Mucosa of rectum (tissue), 2 donors: ENCODE measurements at regions not wholly inside any gene's neighbourhood (a gene's known extent, or its start where the extent isn't known, plus 50 kb on each side); places are given as distances from the start of the nearest gene placed in this dataset.

Source experiments
- H3K27ac ChIP-seq, 2 donors: one replicate each; pipeline ENCODE4 v1.7.0; 2013; ENCODE audit warnings: inconsistent platforms in 2 of 2, low read depth in 2 of 2, low read length in 2 of 2
- H3K27me3 ChIP-seq, 2 donors: one replicate each; pipeline ENCODE4 v1.7.0; 2013; ENCODE audit warnings: low read length in 2 of 2; ENCODE audit not compliant: control insufficient read depth in 2 of 2, insufficient read depth in 2 of 2
- H3K36me3 ChIP-seq, 2 donors: one replicate each; pipeline ENCODE4 v1.7.0; 2013; ENCODE audit warnings: low read length in 2 of 2; ENCODE audit not compliant: control insufficient read depth in 2 of 2, insufficient read depth in 2 of 2
- H3K4me1 ChIP-seq, 2 donors: one replicate each; pipeline ENCODE4 v1.7.0; 2013; ENCODE audit warnings: low read length in 2 of 2, mild to moderate bottlenecking in 1 of 2; ENCODE audit not compliant: control insufficient read depth in 2 of 2, insufficient read depth in 2 of 2
- H3K4me3 ChIP-seq, 2 donors: one replicate each; pipeline ENCODE4 v1.7.0; 2013; ENCODE audit warnings: low read length in 2 of 2
- H3K9ac ChIP-seq, 2 donors: one replicate each; pipeline ENCODE4 v1.7.0; 2013; ENCODE audit warnings: low read length in 2 of 2, low read depth in 1 of 2, mild to moderate bottlenecking in 1 of 2
- H3K9me3 ChIP-seq, 2 donors: one replicate each; pipeline ENCODE4 v1.7.0; 2013; ENCODE audit warnings: low read length in 2 of 2; ENCODE audit not compliant: control insufficient read depth in 2 of 2
- donor health status: healthy.
- donor health status: Normal muscosa, but diverticular disease.

DNA sequence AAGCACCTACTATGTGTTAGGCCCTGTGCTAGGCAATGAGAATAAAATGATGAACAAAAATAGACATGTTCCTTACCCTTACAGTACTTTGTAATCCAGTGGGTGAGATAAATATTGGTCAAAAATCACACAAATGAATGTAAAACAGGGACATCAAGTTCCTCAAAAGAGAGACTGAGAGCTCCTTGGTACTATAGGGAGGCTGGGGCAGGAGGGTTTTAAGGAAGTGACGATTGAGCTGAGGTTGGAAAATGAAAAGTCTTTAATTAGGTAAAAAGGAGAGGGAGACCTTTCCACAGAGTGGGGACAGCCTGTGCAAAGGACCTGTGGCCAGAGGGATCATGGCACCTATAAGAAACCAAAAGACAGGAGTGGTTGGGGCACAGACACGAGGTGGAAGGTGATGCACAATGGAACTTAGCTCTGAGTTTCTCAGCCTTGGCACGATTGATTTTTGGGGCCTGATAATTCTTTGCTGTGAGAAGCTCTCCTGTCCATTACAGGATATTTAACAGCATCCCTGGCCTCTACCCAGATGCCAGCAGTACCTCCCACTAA lies 140.3 kb downstream of the CEP57L1 start:
- no peaks in the 10 kb centered on the region for H3K27me3 ChIP-seq
- H3K4me3 ChIP-seq = no peak overlapping the region
- no peak overlapping the region for H3K9ac ChIP-seq
- H3K36me3 ChIP-seq = no peaks in the 10 kb centered on the region
- H3K4me1 ChIP-seq = peaks cover 24 to 57% of the 10 kb centered on the region in 2 donors
- H3K27ac ChIP-seq = peak overlapping the region in 1 of 2 donors; percentile 83
- no peaks in the 10 kb centered on the region for H3K9me3 ChIP-seq

DNA sequence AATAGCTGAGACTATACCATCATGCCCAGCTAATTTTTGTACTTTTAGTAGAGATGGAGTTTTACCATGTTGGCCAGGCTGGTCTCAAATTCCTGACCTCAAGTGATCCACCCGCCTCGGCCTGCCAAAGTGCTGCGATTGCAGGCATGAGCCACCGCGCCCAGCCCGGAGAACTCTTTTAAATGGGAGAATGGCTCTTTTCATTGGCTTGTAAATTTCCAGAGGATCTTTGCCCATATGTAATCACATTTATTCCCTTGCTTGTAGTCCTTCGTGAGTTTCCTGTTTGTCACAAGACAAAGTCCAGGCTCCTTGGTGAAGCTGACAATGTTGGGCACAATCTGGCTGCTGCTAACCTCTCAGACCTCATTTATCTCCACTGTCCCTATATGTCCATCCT lies 135.1 kb downstream of the CEP57L1 start:
- Histone ChIP-seq H3K9ac (peak overlapping the region; percentile 5 to 66), H3K36me3 (no peaks in the 10 kb centered on the region), H3K9me3 (no peaks in the 10 kb centered on the region), H3K4me3 (peak overlapping the region in 1 of 2 donors; percentile 38), H3K27me3 (no peaks in the 10 kb centered on the region), H3K4me1 (peaks cover 18 to 33% of the 10 kb centered on the region in 2 donors), H3K27ac (peak overlapping the region; percentile 92 to 96)

DNA sequence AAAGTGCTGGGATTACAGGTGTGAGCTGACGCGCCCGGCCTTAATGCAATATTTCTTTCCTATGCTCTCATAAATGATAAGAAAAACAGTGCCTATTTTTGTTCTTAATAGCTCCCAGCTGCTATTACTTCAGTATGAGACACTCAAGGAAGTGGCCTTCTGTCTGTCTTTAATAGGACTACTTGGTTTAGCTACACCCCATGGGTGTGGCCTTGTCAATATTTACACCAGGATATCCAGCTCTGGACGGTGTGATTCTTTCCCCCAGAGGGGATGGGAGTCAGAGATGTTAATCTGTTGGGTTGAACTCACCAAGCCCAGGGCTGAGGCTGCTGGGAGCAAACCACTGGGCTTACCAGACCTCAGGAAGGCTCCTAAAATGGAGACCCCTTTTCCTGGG lies 134.2 kb downstream of the CEP57L1 start:
- H3K9ac ChIP-seq = peak overlapping the region in 1 of 2 donors; percentile 66
- H3K27me3 ChIP-seq = no peaks in the 10 kb centered on the region
- H3K36me3 ChIP-seq = no peaks in the 10 kb centered on the region
- peaks cover 18 to 33% of the 10 kb centered on the region in 2 donors for H3K4me1 ChIP-seq
- no peaks in the 10 kb centered on the region for H3K9me3 ChIP-seq
- H3K27ac ChIP-seq = peak overlapping the region; percentile 92 to 96
- peak overlapping the region in 1 of 2 donors; percentile 19 for H3K4me3 ChIP-seq

DNA sequence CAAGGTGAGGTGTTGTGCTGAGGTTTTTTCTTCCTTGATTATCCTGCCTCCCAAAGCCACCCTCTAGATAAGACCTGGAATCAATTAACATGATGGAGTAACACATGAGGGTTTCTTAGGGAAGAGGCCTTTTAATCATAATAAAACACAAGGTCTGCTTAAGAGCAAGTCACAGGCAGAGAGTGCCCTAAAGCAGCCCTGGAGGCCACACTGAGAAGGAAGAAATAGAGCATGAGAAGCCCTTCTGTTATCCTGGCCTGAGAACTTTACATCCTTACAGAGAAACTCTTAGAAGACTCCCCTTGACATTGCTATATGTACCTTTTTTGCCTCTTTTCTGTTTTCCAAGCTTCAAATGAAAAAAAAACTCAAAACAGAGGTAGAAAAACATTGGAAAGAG lies 132.3 kb downstream of the CEP57L1 start:
- Histone ChIP-seq H3K9me3 (no peaks in the 10 kb centered on the region), H3K4me3 (no peak overlapping the region), H3K36me3 (no peaks in the 10 kb centered on the region), H3K9ac (peak overlapping the region in 1 of 2 donors; percentile 8), H3K27me3 (no peaks in the 10 kb centered on the region), H3K27ac (no peak overlapping the region), H3K4me1 (peaks cover 18 to 33% of the 10 kb centered on the region in 2 donors)

DNA sequence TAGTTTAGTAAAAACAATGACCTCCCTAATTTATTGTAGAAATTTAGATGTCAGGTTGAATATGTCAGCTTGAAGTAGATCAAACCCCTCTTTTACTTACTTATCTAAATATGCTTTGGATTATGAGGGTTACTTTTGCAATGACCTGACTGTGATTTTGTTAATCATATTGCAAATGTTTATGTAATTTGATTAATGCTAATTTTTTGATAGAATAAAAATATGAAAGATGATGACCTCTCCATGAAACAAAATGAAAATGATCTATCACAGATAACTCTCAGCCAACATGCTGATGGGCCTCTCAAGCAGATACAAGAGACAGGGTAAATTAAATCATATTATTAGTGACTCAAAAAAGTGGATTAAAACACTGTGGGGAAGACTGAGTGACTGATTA lies 131.0 kb downstream of the CEP57L1 start:
- Histone ChIP-seq H3K4me3 (no peak overlapping the region), H3K9me3 (no peaks in the 10 kb centered on the region), H3K4me1 (peaks cover 18 to 23% of the 10 kb centered on the region in 2 donors), H3K36me3 (no peaks in the 10 kb centered on the region), H3K27me3 (no peaks in the 10 kb centered on the region), H3K9ac (no peak overlapping the region), H3K27ac (no peak overlapping the region)

DNA sequence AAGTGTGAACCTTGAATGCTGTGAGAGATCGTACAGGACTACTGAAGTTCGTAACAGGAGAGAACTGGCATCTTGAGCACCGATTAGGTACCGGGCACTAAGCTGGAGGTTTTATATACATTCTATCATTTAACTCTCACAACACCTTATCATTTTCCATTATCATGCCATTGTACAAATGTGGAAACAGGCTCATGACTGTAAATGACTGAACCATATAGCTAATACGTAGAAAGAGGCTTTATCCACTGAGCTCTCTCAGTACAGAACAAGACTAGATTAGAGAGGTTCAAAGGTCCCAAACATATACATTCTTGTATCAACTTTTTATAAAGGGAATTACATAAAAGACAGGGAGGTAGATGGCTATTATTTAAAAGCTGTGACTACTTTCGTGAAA lies 130.6 kb downstream of the CEP57L1 start:
- H3K9ac ChIP-seq = no peak overlapping the region
- H3K4me1 ChIP-seq = peaks cover 15 to 19% of the 10 kb centered on the region in 2 donors
- no peaks in the 10 kb centered on the region for H3K9me3 ChIP-seq
- no peaks in the 10 kb centered on the region for H3K27me3 ChIP-seq
- H3K36me3 ChIP-seq = no peaks in the 10 kb centered on the region
- no peak overlapping the region for H3K27ac ChIP-seq
- no peak overlapping the region for H3K4me3 ChIP-seq

DNA sequence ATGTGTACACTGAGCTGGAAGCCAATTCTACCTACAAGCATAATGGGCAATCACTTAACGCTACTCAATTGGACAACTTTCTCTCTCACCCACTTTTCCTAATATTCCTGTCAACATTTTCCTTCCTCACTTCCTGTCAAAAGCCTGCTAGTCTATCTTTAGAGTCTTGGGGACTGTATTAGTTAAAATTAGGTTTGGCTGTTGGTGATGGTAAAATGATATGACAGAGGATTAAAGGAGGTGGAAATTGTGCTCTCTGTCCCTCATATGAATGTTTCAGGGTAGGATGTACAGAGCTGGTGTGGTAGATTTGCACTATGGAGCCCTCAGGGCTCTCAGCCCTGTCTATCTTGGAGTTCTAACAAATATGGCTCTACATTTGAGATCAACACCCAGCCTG lies 129.7 kb downstream of the CEP57L1 start:
- no peak overlapping the region for H3K4me3 ChIP-seq
- H3K4me1 ChIP-seq = peaks cover 9 to 15% of the 10 kb centered on the region in 2 donors
- H3K27me3 ChIP-seq = no peaks in the 10 kb centered on the region
- H3K27ac ChIP-seq = no peak overlapping the region
- no peaks in the 10 kb centered on the region for H3K36me3 ChIP-seq
- no peak overlapping the region for H3K9ac ChIP-seq
- no peaks in the 10 kb centered on the region for H3K9me3 ChIP-seq

DNA sequence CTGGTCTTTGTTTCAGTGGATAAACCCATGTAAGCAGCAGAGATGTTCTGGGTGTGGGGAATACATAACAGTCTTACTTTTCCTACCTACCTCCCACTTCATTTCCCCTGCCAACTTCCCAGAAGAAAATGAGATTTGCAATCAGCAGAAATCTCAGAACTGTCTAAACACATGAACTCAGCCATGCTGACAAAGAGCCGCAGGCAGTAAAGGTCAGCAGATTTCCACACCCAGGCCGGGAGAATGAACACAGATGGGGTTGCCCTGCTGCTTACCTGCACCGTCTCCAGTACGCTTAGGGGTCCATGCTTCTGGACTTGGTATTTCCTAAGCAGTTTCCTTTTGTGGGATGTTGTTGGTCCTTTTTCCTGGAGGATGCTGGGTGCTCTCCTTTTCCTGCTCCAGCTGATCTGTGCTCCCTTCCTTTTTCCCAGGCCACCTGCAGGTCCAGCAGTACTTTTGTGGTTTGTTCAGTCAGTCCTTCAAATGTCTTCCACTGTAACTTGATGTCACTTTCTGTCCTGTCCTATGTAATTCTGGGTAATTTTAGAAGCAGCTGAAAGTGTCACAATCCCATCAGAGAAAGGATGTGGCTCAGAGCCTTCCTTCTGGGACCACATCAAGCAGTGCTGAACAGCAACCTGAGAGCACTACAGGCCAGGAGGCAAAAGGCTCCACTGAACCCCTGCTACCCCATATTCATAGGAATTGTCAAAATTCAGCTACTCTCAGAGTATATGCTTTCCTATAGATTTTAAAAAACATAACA lies 129.0 kb downstream of the CEP57L1 start:
- Histone ChIP-seq H3K4me1 (peaks cover 3 to 8% of the 10 kb centered on the region in 2 donors), H3K9me3 (no peaks in the 10 kb centered on the region), H3K27ac (no peak overlapping the region), H3K36me3 (no peaks in the 10 kb centered on the region), H3K9ac (no peak overlapping the region), H3K4me3 (no peak overlapping the region), H3K27me3 (no peaks in the 10 kb centered on the region)

DNA sequence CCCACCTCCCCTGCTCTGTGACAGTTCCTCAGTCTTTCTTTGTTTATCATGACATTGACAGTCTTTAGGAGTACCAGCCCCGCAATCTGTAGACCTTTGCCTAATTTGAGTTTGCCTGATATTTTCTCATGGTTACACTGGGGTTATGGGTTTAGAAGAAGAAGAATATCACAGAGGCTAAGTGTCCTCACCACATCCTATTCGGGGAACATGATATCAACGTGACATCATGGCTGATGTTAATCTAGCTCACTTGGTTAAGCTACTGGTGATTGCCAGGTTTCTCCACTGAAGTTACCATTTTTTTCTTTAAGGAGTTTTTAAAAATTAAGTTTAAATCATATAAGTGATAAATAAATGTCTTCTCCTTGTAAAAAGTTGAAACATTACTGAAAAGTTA lies 127.5 kb downstream of the CEP57L1 start:
- no peak overlapping the region for H3K9ac ChIP-seq
- no peak overlapping the region for H3K27ac ChIP-seq

DNA sequence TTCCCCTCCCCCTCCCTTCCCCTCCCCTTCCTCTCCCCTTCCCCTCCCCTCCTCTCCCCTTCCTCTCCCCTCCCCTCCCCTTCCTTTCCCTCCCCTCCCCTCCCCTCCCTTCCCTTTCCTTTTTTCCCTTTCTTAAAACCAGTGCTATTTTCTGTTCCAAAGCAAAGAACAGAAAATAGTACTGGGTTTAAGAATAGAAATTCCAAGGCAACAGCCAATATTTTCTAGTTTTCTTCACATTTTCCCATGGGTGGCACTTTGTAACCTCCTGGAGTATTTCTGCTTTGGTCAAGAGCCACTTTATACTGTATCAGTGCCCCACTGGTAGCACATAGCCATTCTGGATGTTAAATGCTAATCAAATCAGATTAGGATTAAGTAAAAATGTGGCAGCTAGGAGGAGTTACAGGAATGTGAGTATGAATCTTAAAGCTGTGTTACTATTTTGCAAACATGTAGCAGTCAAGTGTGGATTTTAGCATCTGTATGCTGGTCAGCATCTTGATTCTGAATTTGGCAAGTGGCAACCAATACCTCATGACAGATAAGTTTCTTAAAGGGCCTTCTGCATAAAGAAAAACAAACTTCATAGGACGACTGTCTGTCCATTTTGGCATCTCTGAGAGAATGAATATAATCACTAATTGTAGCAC lies 126.4 kb downstream of the CEP57L1 start:
- no peak overlapping the region for H3K27ac ChIP-seq
- no peak overlapping the region for H3K4me3 ChIP-seq
- no peaks in the 10 kb centered on the region for H3K36me3 ChIP-seq
- no peak overlapping the region for H3K9ac ChIP-seq
- H3K9me3 ChIP-seq = no peaks in the 10 kb centered on the region
- H3K27me3 ChIP-seq = no peaks in the 10 kb centered on the region
- H3K4me1 ChIP-seq = peaks cover 0 to 3% of the 10 kb centered on the region in 2 donors

More for the DNA sequence above, 127.5 kb downstream of the CEP57L1 start:
- Histone ChIP-seq H3K4me1 (peaks cover 0 to 3% of the 10 kb centered on the region in 2 donors), H3K9me3 (no peaks in the 10 kb centered on the region), H3K36me3 (no peaks in the 10 kb centered on the region), H3K27me3 (no peaks in the 10 kb centered on the region), H3K4me3 (no peak overlapping the region)
